K562 (cell line): ENCODE measurements at regions not wholly inside any gene's neighbourhood (a gene's known extent, or its start where the extent isn't known, plus 50 kb on each side); places are given as distances from the start of the nearest gene placed in this dataset.

Source experiments
- ATAC-seq: fragments of 200-7000 bp; cut with Tn5 transposase; 3 replicates; pipeline ENCODE4 v1.9.1; 2020; ENCODE audit warnings: moderate library complexity
- BruUV-seq: library from RNA; stranded (reverse); fragments of 400-500 nt; replicated peaks from 2 replicates; lab custom pipeline; 2021; lab: Mats Ljungman, UMichigan
- CTCF ChIA-PET: fragments of 300-600 bp; formaldehyde crosslinking; extraction: SDS; loops from one replicate; lab custom pipeline; 2021; ENCODE audit warnings: low intra/inter-chr PET ratio; lab: Yijun Ruan, JAX
- POLR2A ChIA-PET: fragments of 300-600, 350-650 bp; sonication (Branson Sonifier 250); formaldehyde crosslinking; extraction: SDS; loops from one replicate; lab custom pipeline; 2021; ENCODE audit warnings: antibody characterized with exemption, inconsistent platforms; lab: Yijun Ruan, JAX
- DNase-seq, 4 experiments: peaks; one replicate each; pipeline versions ENCODE4 v3.0.0 to v3.0.0-alpha.2; 2011 to 2018; ENCODE audit warnings: low spot score in 3 of 4, mixed read lengths in 3 of 4; ENCODE audit errors: extremely low read depth in 1 of 4
- FAIRE-seq: peaks from 2 replicates; lab custom pipeline; 2011; peaks lifted over from hg19 to GRCh38; lab: Jason Lieb, UNC
- H2AFZ ChIP-seq: 2 replicates; pipeline ENCODE4 v1.6.0; 2011; ENCODE audit warnings: low read depth, low read length, control low read depth, inconsistent platforms
- H3K27ac ChIP-seq: fragments of 200-600 bp; 3 replicates; pipeline ENCODE4 v1.8.0; 2011; ENCODE audit warnings: low read depth, mild to moderate bottlenecking, control low read depth, inconsistent platforms, low read length, moderate library complexity, mixed read lengths; ENCODE audit errors: extremely low read depth
- H3K27me3 ChIP-seq, 2 experiments: fragments of 300-600 bp in 1 of 2; 2 replicates in 1 of 2; 3 replicates in 1 of 2; pipeline versions ENCODE4 v1.6.0 to v1.8.0; 2011; ENCODE audit warnings: inconsistent platforms in 2 of 2, low read length in 2 of 2, mild to moderate bottlenecking in 1 of 2, mixed read lengths in 1 of 2, moderate library complexity in 1 of 2; ENCODE audit not compliant: control insufficient read depth in 2 of 2, insufficient read depth in 2 of 2
- H3K36me3 ChIP-seq: fragments of 300-600 bp; 3 replicates; pipeline ENCODE4 v1.8.0; 2011; ENCODE audit warnings: mild to moderate bottlenecking, low read length, inconsistent platforms; ENCODE audit not compliant: control insufficient read depth, insufficient read depth
- H3K4me1 ChIP-seq, 2 experiments: fragments of 200-600 bp in 1 of 2; replicated peaks in 1 of 2; 2 replicates in 1 of 2; 3 replicates in 1 of 2; pipeline versions ENCODE4 v1.5.1 to v1.8.0; 2011; ENCODE audit warnings: inconsistent platforms in 2 of 2, low read length in 2 of 2, mild to moderate bottlenecking in 1 of 2, mixed read lengths in 1 of 2, moderate library complexity in 1 of 2; ENCODE audit not compliant: control insufficient read depth in 2 of 2, insufficient read depth in 2 of 2
- H3K4me2 ChIP-seq: 2 replicates; pipeline ENCODE4 v1.6.1; 2011; ENCODE audit warnings: low read length, control low read depth, inconsistent platforms, mixed read lengths; ENCODE audit not compliant: insufficient read depth
- H3K4me3 ChIP-seq: fragments of 200-600 bp; sonication (generic), shearing (Covaris generic); 2 replicates; pipeline ENCODE4 v1.5.1; 2016; ENCODE audit warnings: control low read depth, inconsistent platforms
- H3K79me2 ChIP-seq: fragments of 200-600 bp; 3 replicates; pipeline ENCODE4 v1.8.0; 2011; ENCODE audit warnings: low read length, inconsistent platforms; ENCODE audit not compliant: control insufficient read depth, insufficient read depth
- H3K9ac ChIP-seq, 2 experiments: 2 replicates each; pipeline versions ENCODE4 v1.6.0 to v1.6.1; 2011; ENCODE audit warnings: low read depth in 2 of 2, low read length in 2 of 2, control low read depth in 1 of 2, inconsistent platforms in 1 of 2, mild to moderate bottlenecking in 1 of 2, mixed read lengths in 1 of 2; ENCODE audit not compliant: insufficient read depth in 1 of 2
- H3K9me1 ChIP-seq: one replicate; pipeline ENCODE4 v1.6.0; 2011; ENCODE audit warnings: inconsistent platforms, mild to moderate bottlenecking, low read length, moderate library complexity; ENCODE audit not compliant: control insufficient read depth, insufficient read depth
- H3K9me3 ChIP-seq: replicated peaks from 2 replicates; pipeline ENCODE4 v1.5.1; 2011; ENCODE audit warnings: low read depth, low read length, inconsistent platforms; ENCODE audit not compliant: control insufficient read depth, insufficient read depth
- H4K20me1 ChIP-seq: replicated peaks from 2 replicates; pipeline ENCODE4 v1.6.1; 2011; ENCODE audit warnings: low read length, inconsistent platforms, mixed read lengths; ENCODE audit not compliant: control insufficient read depth, insufficient read depth
- ARID4B ChIP-seq: sonication (generic); formaldehyde crosslinking; IDR thresholded peaks from 2 replicates; pipeline ENCODE4 v1.8.0; 2022; ENCODE audit warnings: mild to moderate bottlenecking, missing genetic modification reagents
- CBX5 ChIP-seq: IDR thresholded peaks from 2 replicates; pipeline ENCODE4 v1.6.1; 2014; ENCODE audit warnings: low read depth, borderline replicate concordance
- CREBBP ChIP-seq: IDR thresholded peaks from one replicate; pipeline ENCODE4 v1.6.1; 2012; ENCODE audit warnings: low read depth, mild to moderate bottlenecking, control low read depth, inconsistent platforms, low read length
- GTF2F1 ChIP-seq: IDR thresholded peaks from 2 replicates; pipeline ENCODE4 v1.6.1; 2011; ENCODE audit warnings: low read depth, low read length, improper control_type of control experiment
- HNRNPL ChIP-seq: fragments of 200-400 bp; formaldehyde crosslinking; IDR thresholded peaks from 2 replicates; pipeline ENCODE4 v1.6.1; 2017; ENCODE audit warnings: low read depth, mild to moderate bottlenecking, low read length
- KDM4B ChIP-seq, 2 experiments: fragments of 450-650 bp in 1 of 2; sonication (generic) in 1 of 2; IDR thresholded peaks; 2 replicates each; pipeline ENCODE4 v1.6.1; 2016 to 2017; ENCODE audit warnings: borderline replicate concordance in 2 of 2, antibody characterized with exemption in 1 of 2, low read depth in 1 of 2, mild to moderate bottlenecking in 1 of 2
- RAD21 ChIP-seq, 2 experiments: fragments of 250-450 bp in 1 of 2; fragments of 450-650 bp in 1 of 2; sonication (Bioruptor Pico) in 1 of 2; formaldehyde crosslinking in 1 of 2; IDR thresholded peaks in 1 of 2; conservative IDR thresholded peaks in 1 of 2; 2 replicates each; pipeline versions ENCODE4 v1.4.0 to v1.8.0; 2020 to 2022; ENCODE audit warnings: mild to moderate bottlenecking in 2 of 2, moderate library complexity in 1 of 2
- RBM22 ChIP-seq: fragments of 200-400 bp; formaldehyde crosslinking; IDR thresholded peaks from 2 replicates; pipeline ENCODE4 v1.6.1; 2018; ENCODE audit warnings: low read length, low read depth; ENCODE audit not compliant: poor library complexity, severe bottlenecking
- ZC3H8 ChIP-seq: fragments of 450-650 bp; IDR thresholded peaks from 2 replicates; pipeline ENCODE4 v1.6.1; 2017
- ZFP30 ChIP-seq: fragments of 250-450 bp; sonication (Bioruptor Pico); IDR thresholded peaks from 2 replicates; pipeline ENCODE4 v1.8.0; 2022; ENCODE audit warnings: moderate library complexity, mild to moderate bottlenecking, inconsistent platforms, borderline replicate concordance
- ZNF324 ChIP-seq: fragments of 250-450 bp; sonication (Bioruptor Pico); IDR thresholded peaks from 2 replicates; pipeline ENCODE4 v1.4.0; 2020; ENCODE audit warnings: mild to moderate bottlenecking
- ZNF408 ChIP-seq: fragments of 250-450 bp; sonication (Bioruptor Pico); IDR thresholded peaks from 2 replicates; pipeline ENCODE4 v1.4.0; 2020; ENCODE audit warnings: low read depth, mild to moderate bottlenecking, moderate library complexity
- ZNF77 ChIP-seq: fragments of 250-450 bp; sonication (Bioruptor Pico); IDR thresholded peaks from 2 replicates; pipeline ENCODE4 v1.5.0; 2020
- WGBS: fragments of 100-300 bp; shearing (Covaris generic); methylation state at CpG from one replicate; pipeline ENCODE4 v1.1.6; 2016; ENCODE audit warnings: low coverage, mixed read lengths; ENCODE audit not compliant: insufficient coverage; ENCODE audit errors: missing lambda C conversion rate; 5-methylcytosine and 5-hydroxymethylcytosine counted together
- in situ Hi-C: fragments of 300-500 bp; cut with MboI; formaldehyde crosslinking; loops from 4 replicates; pipeline ENCODE4 v1.15.0; 2018; ENCODE audit warnings: inconsistent platforms, mixed read lengths
- intact Hi-C: fragments of 100-400 bp; cut with micrococcal nuclease; formaldehyde crosslinking; loops from 2 replicates; pipeline ENCODE4 v1.14.2; 2022

- no peaks in the 10 kb centered on the region for H3K4me1 ChIP-seq
- no peaks in the 10 kb centered on the region for H3K9me3 ChIP-seq
- CTCF ChIA-PET = no interaction called here
- H3K4me2 ChIP-seq = no peak overlapping the region
- in situ Hi-C loops = no loop called here
- ATAC-seq = no peak
- no peak overlapping the region for H2AFZ ChIP-seq
- H3K27ac ChIP-seq = no peak overlapping the region
- TF ChIP-seq CREBBP (no peak), CBX5 (no peak), ZNF324 (CRISPR knock-in tag) (no peak), GTF2F1 (no peak), ZNF77 (no peak), ZNF408 (CRISPR knock-in tag) (no peak), HNRNPL (no peak), RBM22 (no peak), ARID4B (CRISPR knock-in tag) (no peak), KDM4B (IDR thresholded peaks at IDR 0.05; ENCODE audit: borderline replicate concordance in 2 of 2, low read depth in 1 of 2) (no peak), RAD21 (CRISPR knock-in tag; conservative IDR thresholded peaks at IDR 0.05 in 1 of 2, IDR thresholded peaks at IDR 0.05 in 1 of 2) (no peak), ZC3H8 (no peak), ZFP30 (CRISPR knock-in tag) (no peak)
- TF ChIP-seq, all 486 proteins: peak for 0
- FAIRE-seq (no peak), DNase-seq (no peak)
- H3K9ac ChIP-seq = no peak overlapping the region
- no peaks in the 10 kb centered on the region for H3K9me1 ChIP-seq
- POLR2A ChIA-PET = no interaction called here
- intact Hi-C loops = no loop called here
- H3K36me3 ChIP-seq = no peaks in the 10 kb centered on the region
- no peak overlapping the region for H3K4me3 ChIP-seq
- no TSS peak for BruUV-seq
- H4K20me1 ChIP-seq = no peaks in the 10 kb centered on the region
- no peaks in the 10 kb centered on the region for H3K79me2 ChIP-seq
- WGBS = 7% methylated on average over 1 of the region's 1 CpG
- no peaks in the 10 kb centered on the region for H3K27me3 ChIP-seq
Observed at GRCh38 chr5:158303883-158304282, 444.9 kb upstream of the CLINT1 start.
